ENCODE measurements at regions not wholly inside any gene's neighbourhood (a gene's known extent, or its start where the extent isn't known, plus 50 kb on each side); places are given as distances from the start of the nearest gene placed in this dataset.

DNA sequence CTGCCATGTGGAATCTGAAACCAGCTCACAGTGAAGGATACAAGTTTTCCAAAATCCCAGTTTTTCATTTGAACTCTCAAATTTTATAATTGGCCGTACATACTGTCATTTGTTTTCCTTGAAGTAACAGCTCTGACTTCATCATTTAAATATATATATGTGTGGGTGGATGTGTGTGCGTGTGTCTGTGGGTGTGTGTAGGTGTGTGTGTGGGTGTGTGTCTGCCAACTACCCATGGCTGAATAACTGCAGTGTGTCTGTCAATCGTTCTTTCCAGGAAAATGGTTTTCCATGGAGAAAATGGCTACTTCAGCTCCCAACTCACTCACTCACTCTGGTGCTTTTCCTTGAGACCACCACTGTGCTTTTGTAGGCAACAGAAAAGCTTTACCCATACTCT lies 169.0 kb downstream of the PLPP3 start:
- no peak for DNase-seq (ENCODE audit: low spot score)
- TF ChIP-seq, protein P1, sequence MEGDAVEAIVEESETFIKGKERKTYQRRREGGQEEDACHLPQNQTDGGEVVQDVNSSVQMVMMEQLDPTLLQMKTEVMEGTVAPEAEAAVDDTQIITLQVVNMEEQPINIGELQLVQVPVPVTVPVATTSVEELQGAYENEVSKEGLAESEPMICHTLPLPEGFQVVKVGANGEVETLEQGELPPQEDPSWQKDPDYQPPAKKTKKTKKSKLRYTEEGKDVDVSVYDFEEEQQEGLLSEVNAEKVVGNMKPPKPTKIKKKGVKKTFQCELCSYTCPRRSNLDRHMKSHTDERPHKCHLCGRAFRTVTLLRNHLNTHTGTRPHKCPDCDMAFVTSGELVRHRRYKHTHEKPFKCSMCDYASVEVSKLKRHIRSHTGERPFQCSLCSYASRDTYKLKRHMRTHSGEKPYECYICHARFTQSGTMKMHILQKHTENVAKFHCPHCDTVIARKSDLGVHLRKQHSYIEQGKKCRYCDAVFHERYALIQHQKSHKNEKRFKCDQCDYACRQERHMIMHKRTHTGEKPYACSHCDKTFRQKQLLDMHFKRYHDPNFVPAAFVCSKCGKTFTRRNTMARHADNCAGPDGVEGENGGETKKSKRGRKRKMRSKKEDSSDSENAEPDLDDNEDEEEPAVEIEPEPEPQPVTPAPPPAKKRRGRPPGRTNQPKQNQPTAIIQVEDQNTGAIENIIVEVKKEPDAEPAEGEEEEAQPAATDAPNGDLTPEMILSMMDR (IDR thresholded peaks at IDR 0.05; ENCODE audit: extremely low read depth, missing control alignments), result no peak

DNA sequence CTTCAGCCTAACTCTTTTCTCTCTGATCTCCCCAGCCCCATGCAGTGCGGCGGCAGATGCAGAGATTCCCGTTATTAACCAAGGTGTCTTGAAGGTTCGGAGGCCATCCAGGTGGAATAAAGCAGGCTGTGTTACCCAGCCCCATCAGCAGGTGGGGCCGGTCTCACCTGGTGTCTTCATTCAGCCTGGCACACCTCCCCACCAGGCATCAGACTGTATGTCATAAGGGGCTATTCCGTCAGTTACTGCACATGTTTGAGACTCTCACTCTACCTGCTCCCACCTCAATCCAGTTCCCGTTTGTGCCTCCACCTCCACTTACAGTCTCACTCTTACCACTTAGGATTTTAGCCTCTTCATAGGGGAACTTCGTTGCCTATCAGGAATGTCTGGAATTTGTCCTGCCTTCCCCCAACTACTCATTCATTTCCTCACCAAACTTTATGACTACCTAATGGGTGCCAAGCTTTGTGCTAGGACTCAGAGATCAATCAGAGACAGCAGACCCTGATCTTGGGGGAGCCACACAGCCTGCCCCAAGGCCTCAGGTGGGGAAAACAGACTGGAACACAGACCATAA lies 170.2 kb downstream of the PLPP3 start:
- TF ChIP-seq, protein P1 (IDR thresholded peaks at IDR 0.05; ENCODE audit: extremely low read depth, missing control alignments), result peak; percentile 24
- peak; percentile 27 for DNase-seq (ENCODE audit: low spot score)

DNA sequence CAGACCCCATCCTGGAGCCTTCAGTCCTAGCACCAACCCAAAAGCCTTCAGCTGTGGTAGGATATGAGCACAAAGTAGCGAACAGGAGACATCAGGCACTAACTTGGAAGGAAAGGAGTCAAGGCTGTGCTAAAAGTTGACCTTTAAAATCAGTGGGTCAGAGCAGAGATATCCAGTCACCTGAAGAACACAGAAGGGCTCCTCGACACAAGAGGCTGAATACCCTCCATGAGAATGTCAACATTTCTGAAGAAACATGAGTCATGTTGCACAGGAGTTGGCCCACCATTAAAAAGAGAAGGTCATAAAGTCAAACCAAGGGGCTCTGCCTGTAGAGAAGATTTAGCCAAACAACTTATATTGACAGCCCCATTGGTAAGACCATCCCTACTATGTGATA lies 172.5 kb downstream of the PLPP3 start:
- no peak for DNase-seq (ENCODE audit: low spot score)
- TF ChIP-seq, protein P1 (IDR thresholded peaks at IDR 0.05; ENCODE audit: extremely low read depth, missing control alignments), result no peak

DNA sequence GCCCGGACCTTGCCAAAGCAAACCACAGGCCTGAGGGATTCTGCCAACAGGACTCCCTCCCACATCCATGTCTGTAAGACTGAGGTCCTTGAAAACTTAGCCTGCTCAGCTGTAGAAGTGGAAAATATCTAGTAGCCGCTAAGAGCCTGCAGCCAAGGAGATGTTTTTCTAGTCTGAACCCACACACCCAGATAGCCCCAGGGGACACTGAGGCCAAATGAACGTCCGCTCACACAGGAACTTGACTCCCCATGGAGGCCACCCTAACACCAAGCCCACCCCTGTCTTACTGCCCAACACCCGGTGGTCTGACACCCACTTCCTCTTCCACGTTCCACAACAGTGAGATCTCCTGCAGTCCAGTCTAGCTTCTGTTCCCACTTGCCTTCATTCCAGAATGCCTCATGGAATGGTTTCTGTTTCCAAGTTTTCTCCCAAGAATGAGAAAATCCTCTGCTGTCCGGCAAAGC lies 174.8 kb downstream of the PLPP3 start:
- no peak for DNase-seq (ENCODE audit: low spot score)
- TF ChIP-seq, protein P1 (IDR thresholded peaks at IDR 0.05; ENCODE audit: extremely low read depth, missing control alignments), result no peak

DNA sequence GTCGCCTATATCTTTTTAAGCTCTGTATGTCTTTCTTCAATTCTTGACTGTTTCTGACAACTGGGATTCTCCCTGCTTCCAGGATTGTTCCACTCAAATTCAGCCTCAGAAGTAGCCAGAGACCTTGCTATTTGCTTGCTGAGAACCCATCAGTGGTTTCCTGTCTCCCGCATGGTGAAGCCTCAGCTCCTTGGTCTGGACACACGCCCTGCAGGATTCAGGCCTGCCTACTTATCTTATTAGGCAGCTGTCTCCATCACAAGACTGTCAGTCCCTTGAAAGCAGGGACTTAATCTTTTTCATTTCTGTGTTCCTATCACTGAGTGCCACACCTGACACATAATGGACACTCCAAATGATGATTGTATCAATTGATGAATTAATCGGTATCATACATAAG lies 175.3 kb downstream of the PLPP3 start:
- TF ChIP-seq, protein P1 (IDR thresholded peaks at IDR 0.05; ENCODE audit: extremely low read depth, missing control alignments), result no peak
- DNase-seq (ENCODE audit: low spot score), result no peak

DNA sequence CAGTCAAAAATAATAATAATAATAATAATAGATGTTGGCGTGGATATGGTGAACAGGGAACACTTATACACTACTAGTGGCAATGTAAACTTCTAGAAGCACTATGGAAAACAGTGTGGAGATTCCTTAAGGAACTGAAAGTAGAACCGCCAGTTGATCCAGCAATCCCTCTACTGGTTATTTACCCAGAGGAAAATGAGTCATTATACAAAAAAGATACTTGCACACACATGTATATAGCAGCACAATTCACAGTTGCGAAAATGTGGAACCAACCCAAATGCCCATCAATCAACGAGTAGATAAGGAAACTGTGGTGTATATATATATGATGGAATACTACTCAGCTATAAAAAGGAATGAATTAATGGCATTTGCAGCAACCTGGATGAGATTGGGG lies 176.0 kb downstream of the PLPP3 start:
- TF ChIP-seq, protein P1 (IDR thresholded peaks at IDR 0.05; ENCODE audit: extremely low read depth, missing control alignments), result no peak
- DNase-seq (ENCODE audit: low spot score), result no peak

DNA sequence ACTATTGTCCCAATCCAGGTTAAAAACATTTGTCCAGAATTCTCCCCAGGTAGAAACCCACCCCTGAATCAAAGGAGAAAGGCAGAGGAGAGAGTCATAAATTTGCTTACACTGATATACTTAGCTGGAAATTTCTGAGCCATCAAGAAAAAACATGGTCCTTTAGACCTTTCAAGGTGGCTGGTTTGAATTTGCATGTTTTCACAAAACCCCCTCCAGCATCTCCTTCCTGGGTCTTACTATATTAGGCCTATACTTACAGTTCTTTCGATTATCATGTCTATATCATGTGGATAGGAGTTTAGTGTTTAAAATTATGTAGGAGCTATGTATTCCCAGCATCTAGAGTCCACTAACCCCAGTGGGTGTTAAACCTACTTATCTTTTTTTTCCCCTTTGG lies 178.2 kb downstream of the PLPP3 start:
- TF ChIP-seq, protein P1 (IDR thresholded peaks at IDR 0.05; ENCODE audit: extremely low read depth, missing control alignments), result no peak
- no peak for DNase-seq (ENCODE audit: low spot score)

All from GM20000 (cell line).